Globus pallidus (tissue), 1 donor: ENCODE measurements at regions not wholly inside any gene's neighbourhood (a gene's known extent, or its start where the extent isn't known, plus 50 kb on each side); places are given as distances from the start of the nearest gene placed in this dataset.
A peak's percentile ranks its signal among the peaks of the same experiment; 100 is the strongest.
"Not testable (repeated sequence)": the region's sequence is repeated elsewhere in the genome, so short reads cannot be mapped to it uniquely, and the experiment has no call there.

Source experiments
- DNase-seq: peaks from one replicate; pipeline ENCODE4 v3.0.0-alpha.2; 2015; ENCODE audit warnings: low spot score

GRCh38 chr7:55261386-55261770, 103.8 kb upstream of the LANCL2 start:
- no peak for DNase-seq

GRCh38 chr7:55265328-55265727, 99.8 kb upstream of the LANCL2 start:
- not testable (repeated sequence) for DNase-seq

- no peak for DNase-seq
These were observed 99.1 kb upstream of the LANCL2 start for GRCh38 chr7:55265836-55266642.

- DNase-seq = no peak
These were observed 94.0 kb upstream of the LANCL2 start for GRCh38 chr7:55271069-55271626.

GRCh38 chr7:55271661-55272060, 93.5 kb upstream of the LANCL2 start:
- DNase-seq = no peak

- DNase-seq = no peak
These were observed 92.8 kb upstream of the LANCL2 start for GRCh38 chr7:55272328-55272727.

- DNase-seq = no peak
These were observed 91.8 kb upstream of the LANCL2 start for GRCh38 chr7:55273186-55273980.

GRCh38 chr7:55274156-55274555, 91.0 kb upstream of the LANCL2 start:
- DNase-seq = no peak

GRCh38 chr7:55275291-55276200, 89.6 kb upstream of the LANCL2 start:
- DNase-seq = no peak

GRCh38 chr7:55276572-55277295, 88.4 kb upstream of the LANCL2 start:
- DNase-seq = no peak

GRCh38 chr7:55277916-55278315, 87.2 kb upstream of the LANCL2 start:
- no peak for DNase-seq

GRCh38 chr7:55278321-55278720, 86.8 kb upstream of the LANCL2 start:
- DNase-seq = no peak

GRCh38 chr7:55279080-55279845, 85.9 kb upstream of the LANCL2 start:
- no peak for DNase-seq

- peak; percentile 74 for DNase-seq
These were observed 85.1 kb upstream of the LANCL2 start for GRCh38 chr7:55280031-55280454.

- no peak for DNase-seq
These were observed 79.5 kb upstream of the LANCL2 start for GRCh38 chr7:55285665-55286064.

GRCh38 chr7:55286666-55287065, 78.5 kb upstream of the LANCL2 start:
- no peak for DNase-seq

GRCh38 chr7:55288070-55288824, 76.9 kb upstream of the LANCL2 start:
- no peak for DNase-seq

GRCh38 chr7:55296070-55296469, 69.1 kb upstream of the LANCL2 start:
- DNase-seq = no peak

- no peak for DNase-seq
These were observed 65.7 kb upstream of the LANCL2 start for GRCh38 chr7:55299273-55299967.
